Loucy (cell line): ENCODE measurements at regions not wholly inside any gene's neighbourhood (a gene's known extent, or its start where the extent isn't known, plus 50 kb on each side); places are given as distances from the start of the nearest gene placed in this dataset.

Experiments
- CTCF ChIP-seq: fragments of 200-600 bp; sonication (generic); conservative IDR thresholded peaks from 2 replicates; pipeline ENCODE4 v1.5.1; 2014; ENCODE audit warnings: mild to moderate bottlenecking, antibody characterized with exemption, low read length
- EZH2phosphoT487 ChIP-seq: fragments of 200-600 bp; IDR thresholded peaks from 2 replicates; pipeline ENCODE4 v1.6.1; 2018; ENCODE audit warnings: antibody characterized with exemption, mild to moderate bottlenecking, moderate library complexity, borderline replicate concordance

- TF ChIP-seq CTCF (no peak), EZH2phosphoT487 (no peak)
Measured at GRCh38 chr15:31544361-31544760, 217.7 kb downstream of the KLF13 start.
